K562 (cell line): ENCODE measurements at regions not wholly inside any gene's neighbourhood (a gene's known extent, or its start where the extent isn't known, plus 50 kb on each side); places are given as distances from the start of the nearest gene placed in this dataset.
A peak's percentile ranks its signal among the peaks of the same experiment; 100 is the strongest.

Experiments used
- ADNP ChIP-seq: fragments of 200-800 bp; sonication (Bioruptor generic); IDR thresholded peaks from 2 replicates; pipeline ENCODE4 v1.6.1; 2016; ENCODE audit warnings: missing genetic modification characterization, missing compliant biosample characterization
- CAMTA2 ChIP-seq: fragments of 250-450 bp; sonication (Bioruptor Pico); conservative IDR thresholded peaks from 2 replicates; pipeline ENCODE4 v1.5.1; 2022
- E2F3 ChIP-seq: fragments of 250-450 bp; sonication (Bioruptor Pico); IDR thresholded peaks from 2 replicates; pipeline ENCODE4 v1.4.0; 2020; ENCODE audit warnings: mild to moderate bottlenecking
- NFATC3 ChIP-seq: fragments of 450-650 bp; IDR thresholded peaks from 2 replicates; pipeline ENCODE4 v1.6.1; 2017; ENCODE audit warnings: mild to moderate bottlenecking
- RBM39 ChIP-seq: fragments of 200-400 bp; formaldehyde crosslinking; optimal IDR thresholded peaks from 2 replicates; pipeline ENCODE3; 2018; ENCODE audit warnings: low read depth, low read length
- SMAD1 ChIP-seq: fragments of 150-350 bp; IDR thresholded peaks from 2 replicates; pipeline ENCODE4 v1.6.1; 2014; ENCODE audit warnings: low read length, low read depth; ENCODE audit not compliant: partially characterized antibody
- SPI1 ChIP-seq: IDR thresholded peaks from 2 replicates; pipeline ENCODE4 v1.6.1; 2011; ENCODE audit warnings: low read depth, low read length, control low read depth, borderline replicate concordance
- THRAP3 ChIP-seq: fragments of 450-650 bp; IDR thresholded peaks from 2 replicates; pipeline ENCODE4 v1.6.1; 2016; ENCODE audit warnings: mild to moderate bottlenecking, inconsistent platforms, borderline replicate concordance
- TRIM25 ChIP-seq: fragments of 450-650 bp; IDR thresholded peaks from 2 replicates; pipeline ENCODE4 v1.7.0; 2016; ENCODE audit warnings: borderline replicate concordance
- XRCC5 ChIP-seq: fragments of 200-400 bp; formaldehyde crosslinking; IDR thresholded peaks from 2 replicates; pipeline ENCODE4 v1.6.1; 2017; ENCODE audit warnings: low read depth, mild to moderate bottlenecking, low read length
- ZBTB49 ChIP-seq: sonication (generic); formaldehyde crosslinking; IDR thresholded peaks from 2 replicates; pipeline ENCODE4 v1.8.0; 2022; ENCODE audit warnings: missing genetic modification reagents, mild to moderate bottlenecking, borderline replicate concordance
- ZBTB7A ChIP-seq: IDR thresholded peaks from 2 replicates; pipeline ENCODE4 v1.6.1; 2011; ENCODE audit warnings: low read depth, mild to moderate bottlenecking, low read length, moderate library complexity, borderline replicate concordance; ENCODE audit not compliant: control insufficient read depth
- ZNF274 ChIP-seq: IDR thresholded peaks from 2 replicates; pipeline ENCODE4 v1.6.1; 2011; ENCODE audit warnings: low read depth, mild to moderate bottlenecking, low read length, moderate library complexity, borderline replicate concordance
- ZNF655 ChIP-seq: fragments of 250-450 bp; sonication (Bioruptor Pico); IDR thresholded peaks from 2 replicates; pipeline ENCODE4 v1.5.0; 2021
- TF ChIP-seq, protein P1 (sequence below): fragments of 450-650 bp; IDR thresholded peaks from 2 replicates; pipeline ENCODE4 v1.6.1; 2017; ENCODE audit warnings: mild to moderate bottlenecking, moderate library complexity
- TF ChIP-seq, protein P2 (sequence below), 2 experiments: fragments of 450-650 bp; IDR thresholded peaks; 2 replicates each; pipeline ENCODE4 v1.6.1; 2016
- TF ChIP-seq, protein P3 (sequence below): fragments of 450-650 bp; formaldehyde crosslinking; conservative IDR thresholded peaks from 2 replicates; pipeline ENCODE4 v1.4.0; 2022; ENCODE audit warnings: mild to moderate bottlenecking, missing genetic modification characterization
- TF ChIP-seq, protein P4 (sequence below): fragments of 250-450 bp; sonication (Bioruptor Pico); IDR thresholded peaks from 2 replicates; pipeline ENCODE4 v1.9.0; 2021; ENCODE audit warnings: mild to moderate bottlenecking

DNA sequence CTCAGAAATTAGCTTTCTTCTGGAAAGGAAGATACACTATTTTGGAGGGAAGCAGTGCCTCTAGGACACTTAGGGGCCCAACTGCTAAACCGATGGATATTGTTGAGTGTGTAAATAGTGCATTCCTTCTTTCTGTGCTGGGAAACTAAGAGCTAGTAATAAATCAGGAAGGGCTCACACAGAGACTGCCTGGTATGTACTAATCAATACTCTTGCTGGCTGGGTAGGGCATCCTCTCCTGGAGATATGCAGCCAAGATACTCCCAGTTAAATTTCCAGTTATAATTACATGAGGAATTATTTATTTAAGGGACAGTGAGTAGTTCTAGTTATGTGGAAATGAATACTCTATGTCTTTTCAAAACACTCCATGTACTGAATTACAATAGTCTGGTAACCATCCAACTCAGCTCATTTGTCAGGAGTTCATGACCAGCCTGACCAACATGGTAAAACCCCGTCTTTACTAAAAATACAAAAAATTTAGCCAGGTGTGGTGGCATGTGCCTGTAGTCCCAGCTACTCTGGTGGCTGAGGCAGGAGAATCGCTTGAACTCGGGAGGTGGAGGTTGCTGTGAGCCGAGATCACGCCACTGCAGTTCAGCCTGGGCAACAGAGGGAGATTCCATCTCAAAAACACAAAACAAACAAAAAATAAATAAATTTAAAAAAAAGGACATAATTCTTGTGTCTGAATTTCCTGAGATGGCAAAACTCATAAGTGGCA lies 100.0 kb downstream of the OR2B2 start (continued):
- TF ChIP-seq ZBTB7A (no peak), XRCC5 (no peak), ZNF655 (CRISPR knock-in tag) (peak; percentile 35; the same call in 1 of the 2 replicates), SPI1 (no peak), ZBTB49 (no peak), ADNP (tag) (no peak), CAMTA2 (no peak), NFATC3 (no peak; the same call in 1 of the 2 replicates), RBM39 (no peak), E2F3 (CRISPR knock-in tag) (no peak), TRIM25 (no peak), ZNF274 (no peak), THRAP3 (no peak), SMAD1 (no peak)
- TF ChIP-seq, protein P1, sequence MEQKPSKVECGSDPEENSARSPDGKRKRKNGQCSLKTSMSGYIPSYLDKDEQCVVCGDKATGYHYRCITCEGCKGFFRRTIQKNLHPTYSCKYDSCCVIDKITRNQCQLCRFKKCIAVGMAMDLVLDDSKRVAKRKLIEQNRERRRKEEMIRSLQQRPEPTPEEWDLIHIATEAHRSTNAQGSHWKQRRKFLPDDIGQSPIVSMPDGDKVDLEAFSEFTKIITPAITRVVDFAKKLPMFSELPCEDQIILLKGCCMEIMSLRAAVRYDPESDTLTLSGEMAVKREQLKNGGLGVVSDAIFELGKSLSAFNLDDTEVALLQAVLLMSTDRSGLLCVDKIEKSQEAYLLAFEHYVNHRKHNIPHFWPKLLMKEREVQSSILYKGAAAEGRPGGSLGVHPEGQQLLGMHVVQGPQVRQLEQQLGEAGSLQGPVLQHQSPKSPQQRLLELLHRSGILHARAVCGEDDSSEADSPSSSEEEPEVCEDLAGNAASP: no peak
- TF ChIP-seq, protein P2, sequence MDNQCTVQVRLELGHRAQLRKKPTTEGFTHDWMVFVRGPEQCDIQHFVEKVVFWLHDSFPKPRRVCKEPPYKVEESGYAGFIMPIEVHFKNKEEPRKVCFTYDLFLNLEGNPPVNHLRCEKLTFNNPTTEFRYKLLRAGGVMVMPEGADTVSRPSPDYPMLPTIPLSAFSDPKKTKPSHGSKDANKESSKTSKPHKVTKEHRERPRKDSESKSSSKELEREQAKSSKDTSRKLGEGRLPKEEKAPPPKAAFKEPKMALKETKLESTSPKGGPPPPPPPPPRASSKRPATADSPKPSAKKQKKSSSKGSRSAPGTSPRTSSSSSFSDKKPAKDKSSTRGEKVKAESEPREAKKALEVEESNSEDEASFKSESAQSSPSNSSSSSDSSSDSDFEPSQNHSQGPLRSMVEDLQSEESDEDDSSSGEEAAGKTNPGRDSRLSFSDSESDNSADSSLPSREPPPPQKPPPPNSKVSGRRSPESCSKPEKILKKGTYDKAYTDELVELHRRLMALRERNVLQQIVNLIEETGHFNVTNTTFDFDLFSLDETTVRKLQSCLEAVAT (IDR thresholded peaks at IDR 0.05): peak; percentile 76 to 92; a peak in 3 of 4 replicates
- TF ChIP-seq, protein P3, sequence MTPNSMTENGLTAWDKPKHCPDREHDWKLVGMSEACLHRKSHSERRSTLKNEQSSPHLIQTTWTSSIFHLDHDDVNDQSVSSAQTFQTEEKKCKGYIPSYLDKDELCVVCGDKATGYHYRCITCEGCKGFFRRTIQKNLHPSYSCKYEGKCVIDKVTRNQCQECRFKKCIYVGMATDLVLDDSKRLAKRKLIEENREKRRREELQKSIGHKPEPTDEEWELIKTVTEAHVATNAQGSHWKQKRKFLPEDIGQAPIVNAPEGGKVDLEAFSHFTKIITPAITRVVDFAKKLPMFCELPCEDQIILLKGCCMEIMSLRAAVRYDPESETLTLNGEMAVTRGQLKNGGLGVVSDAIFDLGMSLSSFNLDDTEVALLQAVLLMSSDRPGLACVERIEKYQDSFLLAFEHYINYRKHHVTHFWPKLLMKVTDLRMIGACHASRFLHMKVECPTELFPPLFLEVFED (CRISPR knock-in tag): no peak
- TF ChIP-seq, protein P4, sequence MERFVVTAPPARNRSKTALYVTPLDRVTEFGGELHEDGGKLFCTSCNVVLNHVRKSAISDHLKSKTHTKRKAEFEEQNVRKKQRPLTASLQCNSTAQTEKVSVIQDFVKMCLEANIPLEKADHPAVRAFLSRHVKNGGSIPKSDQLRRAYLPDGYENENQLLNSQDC: peak; percentile 76
